Fibroblast of skin of left biceps (primary cell): ENCODE measurements at regions not wholly inside any gene's neighbourhood (a gene's known extent, or its start where the extent isn't known, plus 50 kb on each side); places are given as distances from the start of the nearest gene placed in this dataset.
"Not testable (repeated sequence)": the region's sequence is repeated elsewhere in the genome, so short reads cannot be mapped to it uniquely, and the experiment has no call there.

Experiments
- DNase-seq, 2 experiments: peaks; one replicate each; pipeline ENCODE4 v3.0.0-alpha.2; 2013; ENCODE audit warnings: low read depth in 2 of 2

GRCh38 chr2:215260097-215260677, 51.7 kb upstream of the ATIC start:
- DNase-seq: no peak

GRCh38 chr2:215249501-215249900, 62.4 kb upstream of the ATIC start:
- no peak for DNase-seq

- DNase-seq: not testable (repeated sequence)
These were observed 65.9 kb upstream of the ATIC start for GRCh38 chr2:215245919-215246318.

- DNase-seq: no peak
These were observed 70.0 kb upstream of the ATIC start for GRCh38 chr2:215241791-215242305.

DNA sequence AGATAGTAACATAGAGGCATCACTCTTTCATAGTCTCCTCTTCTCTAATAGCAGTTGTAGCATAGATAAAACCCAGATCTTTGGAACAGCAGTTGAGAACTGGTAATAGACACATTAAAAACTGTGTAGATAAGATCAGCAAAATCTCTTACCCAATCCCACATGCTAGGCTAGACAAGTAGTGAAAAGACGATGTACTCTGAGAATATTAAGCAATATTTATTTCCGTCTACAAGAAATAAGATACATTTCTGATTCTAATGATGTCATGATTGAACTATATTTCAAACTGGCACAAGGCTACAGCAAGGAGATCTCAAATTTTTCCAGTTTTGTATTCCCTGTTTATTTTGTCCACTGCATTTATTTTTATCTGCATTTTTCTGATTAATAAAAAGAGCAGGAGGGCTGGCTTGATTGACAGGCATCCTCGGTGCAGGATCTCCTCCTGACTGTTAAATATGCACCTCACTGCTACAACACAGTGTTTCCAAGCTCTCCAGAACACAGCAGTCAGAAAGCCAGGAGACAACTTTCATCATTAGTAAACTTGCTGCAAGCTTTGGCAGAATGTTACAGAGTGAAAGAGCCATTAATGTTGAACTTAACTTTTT, 73.3 kb upstream of the ATIC start:
- peak in 1 of 2 experiments; percentile 1 for DNase-seq

DNA sequence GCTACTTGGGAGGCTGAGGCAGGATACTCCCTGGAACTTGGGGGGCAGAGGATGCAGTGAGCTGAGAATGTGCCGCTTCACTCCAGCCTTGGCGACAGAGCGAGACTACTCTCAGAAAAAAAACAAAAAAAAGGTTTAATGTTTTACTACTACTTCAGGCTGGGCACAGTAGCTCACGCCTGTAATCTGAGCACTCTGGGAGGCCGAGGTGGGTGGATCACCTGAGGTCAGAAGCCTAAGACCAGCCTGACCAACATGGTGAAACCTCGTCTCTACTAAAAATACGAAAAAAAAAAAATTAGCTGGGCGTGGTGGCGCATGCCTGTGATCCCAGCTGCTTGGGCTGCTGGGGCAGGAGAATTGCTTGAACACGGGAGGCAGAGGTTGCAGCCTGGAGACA, 75.7 kb upstream of the ATIC start:
- no peak for DNase-seq

DNA sequence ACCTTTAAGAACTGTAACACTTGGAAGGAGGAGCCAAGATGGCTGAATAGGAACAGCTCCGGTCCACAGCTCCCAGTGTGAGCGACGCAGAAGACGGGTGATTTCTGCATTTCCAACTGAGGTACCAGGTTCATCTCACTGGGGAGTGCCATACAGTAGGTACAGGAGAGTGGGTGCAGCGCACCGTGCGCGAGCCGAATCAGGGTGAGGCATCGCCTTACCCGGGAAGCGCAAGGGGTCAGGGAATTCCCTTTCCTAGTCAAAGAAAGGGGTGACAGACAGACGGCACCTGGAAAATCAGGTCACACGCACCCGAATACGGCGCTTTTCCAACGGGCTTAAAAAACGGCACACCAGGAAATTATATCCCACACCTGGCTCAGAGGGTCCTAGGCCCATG, 81.8 kb upstream of the ABCA12 start:
- not testable (repeated sequence) for DNase-seq

DNA sequence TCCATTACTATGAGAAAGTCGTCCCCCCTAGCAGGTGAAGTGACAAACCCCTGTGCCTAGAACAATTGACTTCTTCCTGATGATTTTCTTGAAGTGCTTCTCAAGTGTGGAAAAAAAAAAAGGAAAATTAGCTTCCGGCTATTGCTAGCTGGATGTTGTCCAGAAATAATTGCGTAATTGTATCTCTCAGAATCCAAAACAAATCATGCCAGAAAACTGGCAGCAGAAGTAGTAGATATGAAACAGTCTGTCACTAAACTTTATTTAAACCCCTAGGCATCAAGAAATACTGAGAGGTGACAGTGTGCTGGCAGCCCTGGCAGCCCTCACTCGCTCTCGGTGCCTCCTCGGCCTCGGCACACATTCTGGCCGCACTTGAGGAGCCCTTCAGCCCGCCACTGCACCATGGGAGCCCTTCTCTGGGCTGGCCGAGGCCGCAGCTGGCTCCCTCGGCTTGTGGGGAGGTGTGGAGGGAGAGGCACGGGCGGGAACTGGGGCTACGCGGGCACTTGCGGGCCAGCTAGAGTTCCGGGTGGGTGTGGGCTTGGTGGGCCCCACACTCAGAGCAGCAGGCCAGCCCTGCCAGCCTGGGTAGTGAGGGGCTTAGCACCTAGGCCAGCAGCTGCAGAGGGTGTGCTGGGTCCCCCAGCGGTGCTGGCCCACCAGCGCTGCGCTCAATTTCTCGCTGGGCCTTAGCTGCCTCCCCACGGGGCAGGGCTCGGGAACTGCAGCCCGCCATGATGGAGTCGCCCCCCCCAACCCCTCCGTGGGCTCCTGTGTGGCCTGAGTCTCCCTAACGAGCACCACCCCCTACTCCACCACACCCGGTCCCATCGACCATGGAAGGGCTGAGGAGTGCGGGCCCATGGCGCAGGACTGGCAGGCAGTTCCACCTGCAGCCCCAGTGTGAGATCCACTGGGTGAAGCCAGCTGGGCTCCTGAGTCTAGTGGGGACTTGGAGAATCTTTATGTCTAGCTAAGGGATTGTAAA, 80.5 kb upstream of the ABCA12 start:
- DNase-seq: no peak

- no peak for DNase-seq
These were observed 78.4 kb upstream of the ABCA12 start for GRCh38 chr2:215216806-215217205.

GRCh38 chr2:215215637-215216036, 77.2 kb upstream of the ABCA12 start:
- DNase-seq: no peak

DNA sequence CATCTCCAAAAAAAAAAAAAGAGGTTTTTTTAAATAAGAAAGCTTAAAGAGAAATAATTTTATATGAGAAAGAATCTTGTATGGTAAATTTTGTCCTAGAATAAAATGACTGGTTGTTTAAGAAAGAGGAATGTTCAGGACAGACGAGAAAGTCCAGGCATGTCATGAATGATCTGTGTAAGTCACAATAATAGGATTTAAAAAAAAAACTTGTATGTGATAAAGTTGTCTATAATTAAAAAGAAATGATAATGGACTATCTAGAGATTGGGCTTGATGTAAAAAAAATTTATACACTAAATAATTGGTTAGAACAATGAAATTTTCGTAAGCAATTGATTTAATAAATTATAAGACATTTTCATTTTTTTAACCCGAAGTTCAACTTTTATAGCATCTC, 71.7 kb upstream of the ABCA12 start:
- no peak for DNase-seq

- DNase-seq: no peak
These were observed 69.5 kb upstream of the ABCA12 start for GRCh38 chr2:215207791-215208367.

GRCh38 chr2:215207041-215207440, 68.6 kb upstream of the ABCA12 start:
- DNase-seq: no peak

DNA sequence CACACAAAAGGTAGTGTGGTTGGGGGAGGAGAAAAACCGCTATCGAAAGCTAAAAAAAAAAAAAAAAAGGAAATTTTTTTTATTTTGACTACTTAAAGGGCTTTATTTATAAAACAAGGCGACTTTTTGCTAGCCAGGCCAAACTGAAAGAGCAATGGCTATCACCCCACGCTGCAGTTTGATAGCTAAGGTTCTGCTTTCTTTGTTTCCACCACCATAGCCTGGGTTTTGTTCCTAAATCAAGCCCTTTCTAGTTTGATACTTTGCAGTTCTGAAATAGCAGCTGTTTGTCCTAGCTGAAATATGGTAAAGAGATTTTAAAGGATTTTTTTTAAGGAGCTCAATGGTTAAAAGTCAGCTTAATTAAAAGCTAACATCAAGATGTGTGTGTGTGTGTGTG, 67.4 kb upstream of the ABCA12 start:
- DNase-seq: no peak

DNA sequence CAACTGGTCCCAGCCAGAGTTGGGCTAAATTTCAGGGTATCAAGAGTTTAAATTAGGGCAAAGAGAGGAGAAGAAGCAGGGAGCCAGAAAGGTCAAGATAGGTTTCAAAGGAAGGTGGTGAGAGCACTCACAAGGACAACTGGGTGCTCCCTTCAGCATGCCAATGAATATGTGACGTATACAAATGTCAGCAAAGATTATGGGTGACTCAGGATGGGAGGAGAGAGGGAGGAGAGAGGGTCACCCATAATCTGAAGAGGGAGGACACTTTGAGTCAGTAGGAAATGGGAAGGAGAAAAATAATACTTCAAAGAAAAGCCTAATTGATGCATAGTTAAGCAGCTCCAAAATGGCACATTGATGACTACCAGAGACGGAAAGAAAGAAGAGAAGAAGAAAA, 53.1 kb upstream of the ABCA12 start:
- no peak for DNase-seq

DNA sequence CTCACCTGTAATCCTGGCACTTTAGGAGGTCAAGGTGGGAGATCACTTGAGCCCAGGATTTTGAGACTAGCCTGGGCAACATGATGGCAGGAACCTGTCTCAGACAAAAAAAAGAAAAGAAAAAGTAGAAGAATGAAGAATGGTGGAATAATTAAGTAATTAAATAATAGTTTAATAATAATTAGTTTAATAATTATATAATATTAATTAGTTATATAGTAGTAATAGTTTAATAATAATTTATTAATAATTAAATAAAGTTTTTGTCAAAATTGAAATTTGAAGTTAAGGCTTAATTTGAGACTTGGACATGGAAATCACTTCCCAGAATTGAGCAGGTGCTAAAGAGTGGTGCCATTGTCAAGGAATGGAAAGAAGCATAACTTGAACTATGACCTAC, 52.2 kb upstream of the ABCA12 start:
- no peak for DNase-seq

DNA sequence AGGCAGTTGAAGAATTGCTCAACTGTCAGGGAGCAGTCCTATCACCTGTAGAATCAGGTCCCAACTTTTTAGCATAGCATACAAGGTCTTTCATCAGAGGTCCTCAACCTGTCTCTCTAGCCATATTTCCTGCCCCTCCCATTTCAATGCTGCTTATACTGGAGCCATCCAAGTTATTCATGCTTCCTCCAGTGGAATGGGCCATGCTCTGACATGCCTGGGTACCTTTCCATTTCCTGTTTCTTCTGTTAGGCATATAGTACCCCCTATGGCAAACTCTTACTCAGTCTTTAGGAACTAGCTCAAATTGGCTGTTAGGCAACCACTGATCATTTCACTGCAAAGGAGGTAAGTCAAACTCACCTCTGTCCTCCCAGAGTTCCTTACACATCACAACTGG, 51.0 kb upstream of the ABCA12 start:
- no peak for DNase-seq
